Parathyroid adenoma (tissue), 2 donors: ENCODE measurements at regions not wholly inside any gene's neighbourhood (a gene's known extent, or its start where the extent isn't known, plus 50 kb on each side); places are given as distances from the start of the nearest gene placed in this dataset.

Experiments
- H2AFZ ChIP-seq: fragments of 300-600 bp; sonication (generic); one replicate; pipeline ENCODE4 v1.7.0; 2017; ENCODE audit warnings: antibody characterized with exemption, mild to moderate bottlenecking
- H3K27ac ChIP-seq: fragments of 300-600 bp; sonication (generic); one replicate; pipeline ENCODE4 v1.7.0; 2017
- H3K27me3 ChIP-seq: fragments of 300-600 bp; sonication (generic); one replicate; pipeline ENCODE4 v1.7.0; 2017; ENCODE audit warnings: low read length; ENCODE audit not compliant: control insufficient read depth, insufficient read depth
- H3K36me3 ChIP-seq: fragments of 300-600 bp; sonication (generic); one replicate; pipeline ENCODE4 v1.7.0; 2017; ENCODE audit warnings: low read length; ENCODE audit not compliant: control insufficient read depth, insufficient read depth
- H3K4me1 ChIP-seq: fragments of 300-600 bp; sonication (generic); one replicate; pipeline ENCODE4 v1.7.0; 2017; ENCODE audit warnings: control low read depth
- H3K4me2 ChIP-seq: fragments of 300-600 bp; sonication (generic); one replicate; pipeline ENCODE4 v1.7.0; 2017; ENCODE audit warnings: low read length
- H3K4me3 ChIP-seq: fragments of 300-600 bp; sonication (generic); one replicate; pipeline ENCODE4 v1.7.0; 2017; ENCODE audit warnings: low read depth, low read length
- H3K79me2 ChIP-seq: fragments of 300-600 bp; sonication (generic); one replicate; pipeline ENCODE4 v1.7.0; 2017; ENCODE audit warnings: control low read depth
- H3K9ac ChIP-seq: fragments of 300-600 bp; sonication (generic); one replicate; pipeline ENCODE4 v1.7.0; 2017; ENCODE audit warnings: mild to moderate bottlenecking
- H3K9me3 ChIP-seq: fragments of 300-600 bp; sonication (generic); one replicate; pipeline ENCODE4 v1.7.0; 2017; ENCODE audit warnings: low read length; ENCODE audit not compliant: control insufficient read depth
- CTCF ChIP-seq: fragments of 300-600 bp; sonication (generic); IDR thresholded peaks from one replicate; pipeline ENCODE4 v1.7.0; 2017; ENCODE audit warnings: antibody characterized with exemption, mild to moderate bottlenecking
- donor health status: primary hyperparathyroidism.

DNA sequence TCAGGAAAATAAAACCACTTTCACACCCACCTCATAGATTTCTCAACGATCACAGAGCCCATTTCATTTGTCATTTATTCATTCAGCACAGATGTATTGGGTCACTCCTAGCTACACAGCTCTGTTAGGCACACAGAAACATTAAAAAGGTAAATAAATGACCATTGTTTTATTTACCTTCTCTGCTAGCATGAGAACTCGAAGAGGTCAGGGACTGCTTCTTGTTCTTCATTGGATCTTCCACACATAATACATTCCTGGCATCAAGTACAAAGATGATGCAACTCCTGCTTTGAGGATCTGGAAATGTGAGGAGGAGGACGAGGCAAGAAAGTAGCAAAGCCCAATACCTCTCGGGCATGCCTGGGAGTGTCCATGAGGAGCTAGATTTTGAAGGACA, 168.1 kb downstream of the RBM26 start:
- Histone ChIP-seq H3K79me2 (no peaks in the 10 kb centered on the region), H3K27me3 (no peaks in the 10 kb centered on the region), H3K27ac (no peak overlapping the region), H3K4me2 (no peak overlapping the region), H3K36me3 (no peaks in the 10 kb centered on the region), H3K9me3 (no peaks in the 10 kb centered on the region), H3K4me3 (no peak overlapping the region), H3K9ac (no peak overlapping the region), H3K4me1 (no peaks in the 10 kb centered on the region), H2AFZ (no peak overlapping the region)
- TF ChIP-seq CTCF = no peak

GRCh38 chr13:79231887-79232286, 174.2 kb downstream of the RBM26 start:
- Histone ChIP-seq H3K79me2 (no peaks in the 10 kb centered on the region), H3K4me2 (no peak overlapping the region), H3K27me3 (no peaks in the 10 kb centered on the region), H2AFZ (no peak overlapping the region), H3K9ac (no peak overlapping the region), H3K27ac (no peak overlapping the region), H3K4me1 (no peaks in the 10 kb centered on the region), H3K4me3 (no peak overlapping the region), H3K9me3 (no peaks in the 10 kb centered on the region), H3K36me3 (no peaks in the 10 kb centered on the region)
- TF ChIP-seq CTCF = no peak

DNA sequence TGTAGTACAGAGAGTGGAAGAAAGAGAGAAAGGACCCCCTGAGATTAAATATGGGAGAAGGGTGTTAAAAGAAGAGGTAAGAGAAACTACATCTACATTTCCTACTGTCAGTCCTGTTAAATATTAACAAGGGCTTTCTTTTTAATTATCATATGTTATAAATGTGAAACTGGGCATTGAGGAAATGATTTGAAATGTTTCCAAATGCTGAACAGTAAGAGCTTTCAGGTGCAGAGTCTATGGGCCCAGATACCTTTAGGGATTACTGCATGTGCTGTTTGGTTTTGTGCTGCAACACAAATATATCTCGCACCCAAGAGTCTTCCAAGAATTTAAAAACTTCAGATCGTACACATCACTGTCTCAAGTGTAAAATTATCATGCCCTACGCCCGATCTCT, 176.3 kb downstream of the RBM26 start:
- Histone ChIP-seq H3K36me3 (no peaks in the 10 kb centered on the region), H3K79me2 (no peaks in the 10 kb centered on the region)
- TF ChIP-seq CTCF = no peak

GRCh38 chr13:79228972-79229371, 177.1 kb downstream of the RBM26 start:
- Histone ChIP-seq H2AFZ (no peak overlapping the region), H3K27ac (no peak overlapping the region), H3K4me3 (no peak overlapping the region), H3K9ac (no peak overlapping the region), H3K4me1 (no peaks in the 10 kb centered on the region), H3K79me2 (no peaks in the 10 kb centered on the region), H3K36me3 (no peaks in the 10 kb centered on the region), H3K9me3 (no peaks in the 10 kb centered on the region), H3K27me3 (no peaks in the 10 kb centered on the region), H3K4me2 (no peak overlapping the region)
- no peak for TF ChIP-seq CTCF

More for the DNA sequence above, 176.3 kb downstream of the RBM26 start:
- no peak overlapping the region for H2AFZ ChIP-seq
- no peak overlapping the region for H3K4me3 ChIP-seq
- no peak overlapping the region for H3K9ac ChIP-seq
- no peaks in the 10 kb centered on the region for H3K4me1 ChIP-seq
- H3K27ac ChIP-seq = no peak overlapping the region
- no peaks in the 10 kb centered on the region for H3K9me3 ChIP-seq
- H3K4me2 ChIP-seq = no peak overlapping the region
- H3K27me3 ChIP-seq = no peaks in the 10 kb centered on the region

DNA sequence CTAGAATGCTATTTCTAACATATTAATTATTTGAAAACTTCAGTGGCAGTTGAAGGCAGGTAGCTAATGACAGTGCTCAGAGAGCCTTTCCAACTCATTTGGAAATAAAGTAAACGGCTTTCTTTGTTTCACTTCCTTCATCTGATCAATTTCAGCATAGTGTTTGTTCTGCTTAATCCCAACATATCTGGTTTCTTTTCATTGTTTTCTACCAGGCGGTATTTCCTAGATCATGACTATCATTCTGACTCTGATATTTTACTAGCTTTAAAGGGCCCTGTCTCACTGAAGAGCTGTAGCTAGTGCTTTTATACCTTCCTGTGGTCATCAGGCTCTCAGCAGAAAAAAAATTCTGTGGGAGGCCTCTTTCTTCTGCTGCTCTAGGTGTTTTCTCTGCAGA, 178.6 kb downstream of the RBM26 start:
- Histone ChIP-seq H3K9ac (no peak overlapping the region), H3K4me3 (no peak overlapping the region), H3K79me2 (no peaks in the 10 kb centered on the region), H3K9me3 (no peaks in the 10 kb centered on the region), H3K36me3 (no peaks in the 10 kb centered on the region), H3K4me2 (no peak overlapping the region), H3K27ac (no peak overlapping the region), H3K27me3 (no peaks in the 10 kb centered on the region), H2AFZ (no peak overlapping the region), H3K4me1 (no peaks in the 10 kb centered on the region)
- no peak for TF ChIP-seq CTCF
